ENCODE measurements at regions not wholly inside any gene's neighbourhood (a gene's known extent, or its start where the extent isn't known, plus 50 kb on each side); places are given as distances from the start of the nearest gene placed in this dataset.
"Not testable (repeated sequence)": the region's sequence is repeated elsewhere in the genome, so short reads cannot be mapped to it uniquely, and the experiment has no call there.

- Mint-ChIP-seq H3K9me3 (peaks cover 4% of the 10 kb centered on the region), H3K27me3 (no peaks in the 10 kb centered on the region), H3K36me3 (ENCODE audit: low read depth) (no peaks in the 10 kb centered on the region), H3K27ac (no peak overlapping the region), H3K4me3 (no peak overlapping the region), H3K4me1 (ENCODE audit: low read depth) (no peaks in the 10 kb centered on the region)
- no peak overlapping the region for H3K4me3 ChIP-seq (ENCODE audit: low read length)
- DNase-seq = peak in 3 of 14 experiments; percentile 6 to 36 (median 21)
- no peaks in the 10 kb centered on the region for H3K4me1 ChIP-seq (ENCODE audit: insufficient read depth, low read length)
- no peaks in the 10 kb centered on the region for H3K9me3 ChIP-seq (ENCODE audit: control insufficient read depth in 1 of 2, insufficient read depth in 1 of 2, low read length in 2 of 2)
- ChIA-PET POLR2A (no interaction called here), CTCF (no interaction called here)
- intact Hi-C loops (cut with DNase I, micrococcal nuclease) = no loop called here
- TF ChIP-seq, protein P1, sequence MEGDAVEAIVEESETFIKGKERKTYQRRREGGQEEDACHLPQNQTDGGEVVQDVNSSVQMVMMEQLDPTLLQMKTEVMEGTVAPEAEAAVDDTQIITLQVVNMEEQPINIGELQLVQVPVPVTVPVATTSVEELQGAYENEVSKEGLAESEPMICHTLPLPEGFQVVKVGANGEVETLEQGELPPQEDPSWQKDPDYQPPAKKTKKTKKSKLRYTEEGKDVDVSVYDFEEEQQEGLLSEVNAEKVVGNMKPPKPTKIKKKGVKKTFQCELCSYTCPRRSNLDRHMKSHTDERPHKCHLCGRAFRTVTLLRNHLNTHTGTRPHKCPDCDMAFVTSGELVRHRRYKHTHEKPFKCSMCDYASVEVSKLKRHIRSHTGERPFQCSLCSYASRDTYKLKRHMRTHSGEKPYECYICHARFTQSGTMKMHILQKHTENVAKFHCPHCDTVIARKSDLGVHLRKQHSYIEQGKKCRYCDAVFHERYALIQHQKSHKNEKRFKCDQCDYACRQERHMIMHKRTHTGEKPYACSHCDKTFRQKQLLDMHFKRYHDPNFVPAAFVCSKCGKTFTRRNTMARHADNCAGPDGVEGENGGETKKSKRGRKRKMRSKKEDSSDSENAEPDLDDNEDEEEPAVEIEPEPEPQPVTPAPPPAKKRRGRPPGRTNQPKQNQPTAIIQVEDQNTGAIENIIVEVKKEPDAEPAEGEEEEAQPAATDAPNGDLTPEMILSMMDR (IDR thresholded peaks at IDR 0.05) = no peak
- no peak overlapping the region for H3K27ac ChIP-seq (ENCODE audit: low read depth in 1 of 2, low read length in 2 of 2)
- H3K36me3 ChIP-seq (ENCODE audit: insufficient read depth, low read length) = no peaks in the 10 kb centered on the region
- ATAC-seq (ENCODE audit: poor library complexity) = no peak
- H3K27me3 ChIP-seq (ENCODE audit: control insufficient read depth in 1 of 2, insufficient read depth in 2 of 2, low read length in 2 of 2) = no peaks in the 10 kb centered on the region
Measured at GRCh38 chr6:68087399-68088133, 547.5 kb upstream of the ADGRB3 start.

- Histone ChIP-seq H3K27me3 (ENCODE audit: control insufficient read depth in 1 of 2, insufficient read depth in 2 of 2, low read length in 2 of 2) (no peaks in the 10 kb centered on the region), H3K4me1 (ENCODE audit: insufficient read depth, low read length) (no peaks in the 10 kb centered on the region), H3K36me3 (ENCODE audit: insufficient read depth, low read length) (no peaks in the 10 kb centered on the region), H3K4me3 (ENCODE audit: low read length) (no peak overlapping the region), H3K9me3 (ENCODE audit: control insufficient read depth in 1 of 2, insufficient read depth in 1 of 2, low read length in 2 of 2) (no peaks in the 10 kb centered on the region), H3K27ac (ENCODE audit: low read depth in 1 of 2, low read length in 2 of 2) (no peak overlapping the region)
- H3K27ac Mint-ChIP-seq = no peak overlapping the region
- no peaks in the 10 kb centered on the region for H3K36me3 Mint-ChIP-seq (ENCODE audit: low read depth)
- peaks cover 4% of the 10 kb centered on the region for H3K9me3 Mint-ChIP-seq
- TF ChIP-seq, protein P1 (IDR thresholded peaks at IDR 0.05) = no peak
- POLR2A ChIA-PET = no interaction called here
- no peak for ATAC-seq (ENCODE audit: poor library complexity)
- no peak overlapping the region for H3K4me3 Mint-ChIP-seq
- no peak for DNase-seq
- intact Hi-C loops (cut with DNase I, micrococcal nuclease) = no loop called here
- no peaks in the 10 kb centered on the region for H3K4me1 Mint-ChIP-seq (ENCODE audit: low read depth)
- CTCF ChIA-PET = no interaction called here
- H3K27me3 Mint-ChIP-seq = no peaks in the 10 kb centered on the region
Measured at GRCh38 chr6:68086199-68086598, 548.9 kb upstream of the ADGRB3 start.

DNA sequence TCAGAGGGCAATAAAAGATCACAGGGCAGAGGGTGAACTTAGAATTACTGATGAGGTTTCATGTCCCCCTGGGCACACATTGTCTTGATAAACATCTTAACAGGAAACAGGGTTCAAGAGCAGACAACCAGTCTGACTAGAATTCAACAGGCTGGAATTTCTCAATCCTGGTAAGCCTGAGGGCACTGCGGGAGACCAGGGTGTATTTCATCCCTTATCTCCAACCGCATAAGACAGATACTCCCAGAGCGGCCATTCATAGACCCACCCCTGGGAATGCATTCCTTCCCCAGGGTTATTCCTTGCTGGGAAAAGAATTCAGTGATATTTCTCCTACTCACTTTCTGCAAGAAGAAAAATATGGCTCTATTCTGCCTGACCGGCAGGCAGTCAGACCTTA, 549.5 kb upstream of the ADGRB3 start:
- intact Hi-C loops (cut with DNase I, micrococcal nuclease); H3K4me1 ChIP-seq (ENCODE audit: insufficient read depth, low read length); ATAC-seq (ENCODE audit: poor library complexity); H3K4me1 Mint-ChIP-seq (ENCODE audit: low read depth); H3K27ac Mint-ChIP-seq; H3K27me3 ChIP-seq (ENCODE audit: control insufficient read depth in 1 of 2, insufficient read depth in 2 of 2, low read length in 2 of 2); H3K4me3 ChIP-seq (ENCODE audit: low read length); H3K27me3 Mint-ChIP-seq; H3K4me3 Mint-ChIP-seq; POLR2A ChIA-PET; H3K27ac ChIP-seq (ENCODE audit: low read depth in 1 of 2, low read length in 2 of 2); H3K36me3 Mint-ChIP-seq (ENCODE audit: low read depth); DNase-seq; H3K36me3 ChIP-seq (ENCODE audit: insufficient read depth, low read length); H3K9me3 ChIP-seq (ENCODE audit: control insufficient read depth in 1 of 2, insufficient read depth in 1 of 2, low read length in 2 of 2); H3K9me3 Mint-ChIP-seq; CTCF ChIA-PET: not testable (repeated sequence)

GRCh38 chr6:68082086-68082485, 553.0 kb upstream of the ADGRB3 start:
- no peak overlapping the region for H3K4me3 ChIP-seq (ENCODE audit: low read length)
- intact Hi-C loops (cut with DNase I, micrococcal nuclease) = no loop called here
- CTCF ChIA-PET = no interaction called here
- Mint-ChIP-seq H3K27me3 (no peaks in the 10 kb centered on the region), H3K4me3 (no peak overlapping the region), H3K27ac (no peak overlapping the region), H3K4me1 (ENCODE audit: low read depth) (no peaks in the 10 kb centered on the region), H3K36me3 (ENCODE audit: low read depth) (no peaks in the 10 kb centered on the region), H3K9me3 (peaks cover 9% of the 10 kb centered on the region)
- no peak overlapping the region for H3K27ac ChIP-seq (ENCODE audit: low read depth in 1 of 2, low read length in 2 of 2)
- peaks cover 0 to 7% of the 10 kb centered on the region in 2 experiments for H3K9me3 ChIP-seq (ENCODE audit: control insufficient read depth in 1 of 2, insufficient read depth in 1 of 2, low read length in 2 of 2)
- DNase-seq (no peak), ATAC-seq (ENCODE audit: poor library complexity) (no peak)
- POLR2A ChIA-PET = no interaction called here
- no peaks in the 10 kb centered on the region for H3K4me1 ChIP-seq (ENCODE audit: insufficient read depth, low read length)
- no peaks in the 10 kb centered on the region for H3K36me3 ChIP-seq (ENCODE audit: insufficient read depth, low read length)
- no peaks in the 10 kb centered on the region for H3K27me3 ChIP-seq (ENCODE audit: control insufficient read depth in 1 of 2, insufficient read depth in 2 of 2, low read length in 2 of 2)
- TF ChIP-seq, protein P1 (IDR thresholded peaks at IDR 0.05) = no peak
